ENCODE measurements at regions not wholly inside any gene's neighbourhood (a gene's known extent, or its start where the extent isn't known, plus 50 kb on each side); places are given as distances from the start of the nearest gene placed in this dataset.

- H3K4me1 Mint-ChIP-seq = peaks cover 5 to 9% of the 10 kb centered on the region in 2 donors
- 86% methylated on average over 17 of the region's 18 CpGs for WGBS (ENCODE audit: insufficient coverage)
- H3K36me3 Mint-ChIP-seq = no peaks in the 10 kb centered on the region
- H3K27me3 Mint-ChIP-seq (ENCODE audit: low read depth in 2 of 2) = no peaks in the 10 kb centered on the region
- no peak overlapping the region for H3K27ac Mint-ChIP-seq
- no peak overlapping the region for H3K4me3 ChIP-seq (ENCODE audit: low read length)
- no peak for DNase-seq
- intact Hi-C loops (cut with micrococcal nuclease) = no loop called here
- no peaks in the 10 kb centered on the region for H3K27me3 ChIP-seq (ENCODE audit: control insufficient read depth, insufficient read depth, low read length)
- ATAC-seq = no peak
- no peaks in the 10 kb centered on the region for H3K36me3 ChIP-seq (ENCODE audit: control insufficient read depth, insufficient read depth, low read length)
- H3K4me1 ChIP-seq (ENCODE audit: control insufficient read depth, insufficient read depth, low read length) = peaks cover 7% of the 10 kb centered on the region
- H3K9me3 ChIP-seq (ENCODE audit: control insufficient read depth, insufficient read depth, low read length) = no peaks in the 10 kb centered on the region
- no peak overlapping the region for H3K27ac ChIP-seq (ENCODE audit: low read length)
- H3K4me3 Mint-ChIP-seq = no peak overlapping the region
- no peak for TF ChIP-seq CTCF (IDR thresholded peaks at IDR 0.05)
- H3K9me3 Mint-ChIP-seq = no peaks in the 10 kb centered on the region
Observed at GRCh38 chr3:72353236-72354128, 494.8 kb downstream of the SHQ1 start.

GRCh38 chr3:72352176-72352575 is 496.1 kb downstream of the SHQ1 start:
- 86% methylated on average over 5 of the region's 5 CpGs for WGBS (ENCODE audit: insufficient coverage)
- no peak for ATAC-seq

GRCh38 chr3:72351536-72351935 is 496.7 kb downstream of the SHQ1 start:
- Histone ChIP-seq H3K27ac (ENCODE audit: low read length) (no peak overlapping the region), H3K4me1 (ENCODE audit: control insufficient read depth, insufficient read depth, low read length) (peaks cover 27% of the 10 kb centered on the region), H3K27me3 (ENCODE audit: control insufficient read depth, insufficient read depth, low read length) (no peaks in the 10 kb centered on the region), H3K9me3 (ENCODE audit: control insufficient read depth, insufficient read depth, low read length) (no peaks in the 10 kb centered on the region), H3K4me3 (ENCODE audit: low read length) (no peak overlapping the region), H3K36me3 (ENCODE audit: control insufficient read depth, insufficient read depth, low read length) (no peaks in the 10 kb centered on the region)
- TF ChIP-seq CTCF (IDR thresholded peaks at IDR 0.05) = no peak
- Mint-ChIP-seq H3K9me3 (no peaks in the 10 kb centered on the region), H3K4me3 (no peak overlapping the region), H3K4me1 (peaks cover 23 to 28% of the 10 kb centered on the region in 2 donors), H3K36me3 (no peaks in the 10 kb centered on the region), H3K27ac (no peak overlapping the region), H3K27me3 (ENCODE audit: low read depth in 2 of 2) (no peaks in the 10 kb centered on the region)
- intact Hi-C loops (cut with micrococcal nuclease) = no loop called here
- ATAC-seq (no peak), DNase-seq (no peak)
- WGBS (ENCODE audit: insufficient coverage) = 95% methylated on average over 9 of the region's 9 CpGs

More at GRCh38 chr3:72352176-72352575, 496.1 kb downstream of the SHQ1 start:
- Mint-ChIP-seq H3K27ac (no peak overlapping the region), H3K27me3 (ENCODE audit: low read depth in 2 of 2) (no peaks in the 10 kb centered on the region), H3K36me3 (no peaks in the 10 kb centered on the region), H3K9me3 (no peaks in the 10 kb centered on the region), H3K4me1 (peaks cover 17 to 22% of the 10 kb centered on the region in 2 donors), H3K4me3 (no peak overlapping the region)
- H3K4me3 ChIP-seq (ENCODE audit: low read length) = no peak overlapping the region
- intact Hi-C loops (cut with micrococcal nuclease) = no loop called here
- H3K36me3 ChIP-seq (ENCODE audit: control insufficient read depth, insufficient read depth, low read length) = no peaks in the 10 kb centered on the region
- DNase-seq = no peak
- no peak overlapping the region for H3K27ac ChIP-seq (ENCODE audit: low read length)
- no peak for TF ChIP-seq CTCF (IDR thresholded peaks at IDR 0.05)
- no peaks in the 10 kb centered on the region for H3K9me3 ChIP-seq (ENCODE audit: control insufficient read depth, insufficient read depth, low read length)
- peaks cover 20% of the 10 kb centered on the region for H3K4me1 ChIP-seq (ENCODE audit: control insufficient read depth, insufficient read depth, low read length)
- no peaks in the 10 kb centered on the region for H3K27me3 ChIP-seq (ENCODE audit: control insufficient read depth, insufficient read depth, low read length)
